GM21825 (cell line): ENCODE measurements at regions not wholly inside any gene's neighbourhood (a gene's known extent, or its start where the extent isn't known, plus 50 kb on each side); places are given as distances from the start of the nearest gene placed in this dataset.

Experiments
- ATAC-seq: cut with Tn5 transposase; IDR thresholded peaks from one replicate; pipeline ENCODE4 v1.9.1; 2021; ENCODE audit warnings: mild to moderate bottlenecking, moderate library complexity; ENCODE audit not compliant: unreplicated experiment

DNA sequence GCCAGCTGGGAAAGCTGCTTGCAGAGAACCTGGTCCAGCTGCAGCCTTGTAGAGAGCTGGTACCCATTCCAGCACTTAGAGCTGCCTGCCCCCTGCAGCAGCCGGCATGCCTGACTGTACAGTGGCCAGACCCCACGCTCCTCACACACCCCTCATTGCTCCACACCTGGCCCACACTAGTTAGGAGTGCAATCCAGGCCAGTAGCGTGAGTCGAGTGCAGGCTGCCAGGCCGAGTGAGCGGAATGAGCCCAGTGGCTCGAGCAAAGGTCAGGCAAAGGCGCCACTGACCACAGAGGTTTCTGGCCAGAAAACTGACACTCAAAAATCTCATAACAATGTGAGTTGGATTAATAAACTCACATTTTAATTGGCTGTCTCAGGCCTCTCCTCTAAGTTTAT is 921.7 kb upstream of the KCND2 start:
- no peak for ATAC-seq

GRCh38 chr7:119374436-119374835 is 898.5 kb upstream of the KCND2 start:
- ATAC-seq = no peak

- no peak for ATAC-seq
Observed at GRCh38 chr7:119377861-119378260, 895.1 kb upstream of the KCND2 start.

DNA sequence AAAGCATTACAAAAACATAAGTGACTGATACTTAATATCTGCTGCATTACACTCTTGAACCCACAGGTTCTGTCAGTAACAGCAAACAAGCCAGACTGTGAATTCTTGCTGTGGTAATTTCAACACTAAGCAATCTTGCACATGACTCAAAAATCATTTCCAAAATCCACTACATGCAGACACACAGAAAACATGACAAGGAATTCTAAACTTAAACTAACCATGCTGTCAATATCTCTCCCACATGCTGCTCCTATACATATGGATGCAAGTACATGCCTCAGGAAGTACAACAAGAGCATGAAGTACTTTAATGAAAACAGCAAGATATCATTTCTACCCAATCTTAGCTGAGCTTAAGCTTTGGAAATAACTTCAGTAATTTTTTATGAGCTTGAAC is 890.2 kb upstream of the KCND2 start:
- no peak for ATAC-seq

DNA sequence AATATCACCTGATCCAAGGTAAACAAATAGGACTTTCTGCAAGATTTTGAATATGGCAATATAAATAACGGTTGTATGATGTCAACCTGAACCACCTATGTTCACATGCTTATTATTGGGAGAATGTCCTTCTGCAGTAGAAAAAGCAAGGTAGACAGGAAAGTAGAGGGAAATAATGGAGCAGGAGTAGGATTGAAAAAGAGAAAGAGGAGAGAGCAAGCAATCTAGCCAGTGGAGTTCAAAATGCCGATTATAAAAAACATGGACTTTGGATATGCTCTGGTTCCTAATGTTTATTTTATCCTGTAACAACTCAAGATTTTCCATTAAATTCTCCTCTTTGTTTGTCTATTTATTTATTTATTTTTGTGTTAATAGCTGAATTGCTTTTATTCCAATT is 878.0 kb upstream of the KCND2 start:
- no peak for ATAC-seq

- ATAC-seq = peak; percentile 72
Observed at GRCh38 chr7:119397156-119397555, 875.8 kb upstream of the KCND2 start.

DNA sequence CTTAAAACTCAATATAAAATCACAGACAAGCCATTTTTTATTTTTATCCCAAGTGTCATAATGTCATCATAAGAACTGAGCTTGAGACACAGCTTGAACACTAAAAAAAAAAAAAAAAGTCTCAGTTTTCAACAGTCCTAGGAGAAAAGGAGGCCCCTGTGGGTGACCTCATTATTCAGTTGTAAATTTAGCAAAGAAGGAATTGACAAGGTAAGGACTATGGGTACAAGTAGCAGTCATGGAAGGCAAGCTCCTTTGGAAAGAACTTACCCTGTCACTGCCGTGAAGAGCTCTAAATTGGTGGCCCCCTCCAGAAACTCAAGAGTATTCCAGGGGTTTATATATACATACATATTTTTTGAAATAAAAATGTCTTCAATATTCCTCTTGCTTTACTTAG is 864.4 kb upstream of the KCND2 start:
- no peak for ATAC-seq

DNA sequence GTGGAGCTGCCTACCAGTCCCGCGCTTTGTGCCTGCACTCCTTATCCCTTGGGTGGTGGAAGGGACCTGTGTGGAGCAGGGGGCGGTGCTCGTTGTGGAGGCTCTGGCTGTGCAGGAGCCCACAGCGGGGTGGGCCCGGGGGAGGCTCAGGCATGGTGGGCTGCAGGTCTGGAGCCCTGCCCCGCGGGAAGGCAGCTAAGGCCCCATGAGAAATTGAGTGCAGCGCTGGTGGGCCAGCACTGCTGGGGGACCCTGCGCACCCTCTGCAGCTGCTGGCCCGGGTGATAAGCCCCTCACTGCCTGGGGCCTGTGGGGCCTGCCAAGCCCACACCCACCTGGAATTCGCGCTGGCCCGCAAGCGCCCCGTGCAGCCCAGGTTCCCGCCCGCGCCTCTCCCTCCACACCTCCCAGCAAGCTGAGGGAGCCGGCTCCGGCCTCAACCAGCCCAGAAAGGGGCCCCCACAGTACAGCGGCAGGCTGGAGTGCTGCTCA is 859.6 kb upstream of the KCND2 start:
- ATAC-seq = no peak

DNA sequence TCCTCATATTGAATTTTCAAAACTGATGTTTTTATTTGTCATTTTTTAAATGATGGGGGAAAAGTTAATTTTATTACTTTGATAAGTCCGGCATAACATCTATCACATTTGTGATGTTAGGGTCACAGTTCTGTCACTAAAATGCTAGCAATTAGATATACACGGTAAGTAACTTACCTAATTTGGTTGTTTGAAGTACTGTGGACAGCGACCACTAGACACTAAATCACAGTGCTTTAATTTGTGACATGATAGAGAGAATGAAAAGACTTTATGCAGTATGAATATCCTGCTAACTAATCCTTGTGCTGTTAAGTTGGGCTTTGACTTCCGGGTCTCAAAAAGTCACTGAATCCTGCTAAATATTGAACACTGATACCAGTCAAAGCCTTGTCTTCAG is 857.3 kb upstream of the KCND2 start:
- ATAC-seq = no peak

GRCh38 chr7:119421657-119422056 is 851.3 kb upstream of the KCND2 start:
- ATAC-seq = no peak

- no peak for ATAC-seq
Observed at GRCh38 chr7:119436882-119437281, 836.1 kb upstream of the KCND2 start.

GRCh38 chr7:119438315-119438714 is 834.7 kb upstream of the KCND2 start:
- no peak for ATAC-seq

DNA sequence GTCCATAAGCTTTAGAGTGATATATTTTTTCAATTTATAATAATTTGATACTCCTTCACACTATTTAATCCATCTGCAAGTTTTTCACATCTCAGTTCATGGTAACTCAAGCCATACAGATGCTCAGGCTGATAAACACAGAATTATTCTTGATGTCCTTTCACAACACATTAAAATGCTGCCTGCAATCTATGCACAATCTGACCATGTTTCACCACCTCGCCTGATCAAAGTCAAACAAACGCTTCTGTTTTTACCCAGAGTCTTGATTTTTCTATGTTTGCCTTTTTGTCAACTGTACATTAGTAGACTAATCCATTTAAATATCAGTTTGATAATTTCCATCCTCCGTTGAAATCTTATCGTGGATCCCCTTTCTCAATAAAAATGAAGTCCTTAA is 833.8 kb upstream of the KCND2 start:
- ATAC-seq = no peak

DNA sequence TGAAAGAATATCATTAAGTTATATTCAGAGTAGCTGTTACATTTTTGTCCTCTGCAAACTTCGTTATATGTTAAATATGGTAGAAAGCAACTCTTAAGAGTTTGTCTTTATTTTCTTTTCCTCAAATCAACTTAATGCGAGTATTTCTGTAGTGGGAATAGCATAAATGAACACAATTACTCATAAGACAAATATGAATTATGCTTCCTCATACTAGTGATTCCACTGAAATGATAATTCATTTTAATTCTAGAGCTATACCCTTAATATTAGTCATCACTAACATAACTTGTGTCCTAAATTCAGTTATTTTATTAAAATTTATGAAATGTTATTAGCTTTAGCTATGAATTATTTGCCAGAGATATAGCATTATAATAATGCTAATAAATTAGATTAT is 820.6 kb upstream of the KCND2 start:
- no peak for ATAC-seq

DNA sequence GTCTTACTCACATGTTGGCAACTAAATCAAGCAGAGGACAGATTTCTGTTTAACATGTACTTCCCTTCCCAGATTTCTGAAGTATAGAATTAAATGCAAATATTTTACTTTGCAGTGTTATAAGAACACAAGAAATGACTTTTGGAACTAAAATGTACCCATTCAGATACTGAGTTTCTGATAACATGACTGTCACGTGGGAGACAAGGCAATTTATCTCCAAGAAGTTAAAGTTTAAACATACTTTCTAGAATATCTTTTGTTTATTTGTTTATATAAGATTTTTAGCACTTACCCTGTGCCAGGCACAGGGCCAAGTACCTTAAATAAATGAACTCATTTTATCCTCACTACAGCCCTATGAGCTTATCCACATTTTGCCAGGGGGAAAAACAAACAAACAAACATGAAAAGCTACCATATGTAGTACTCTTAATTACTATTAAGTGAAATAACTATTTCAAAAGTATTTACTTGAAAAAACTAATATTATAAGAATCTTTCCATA is 807.1 kb upstream of the KCND2 start:
- no peak for ATAC-seq

DNA sequence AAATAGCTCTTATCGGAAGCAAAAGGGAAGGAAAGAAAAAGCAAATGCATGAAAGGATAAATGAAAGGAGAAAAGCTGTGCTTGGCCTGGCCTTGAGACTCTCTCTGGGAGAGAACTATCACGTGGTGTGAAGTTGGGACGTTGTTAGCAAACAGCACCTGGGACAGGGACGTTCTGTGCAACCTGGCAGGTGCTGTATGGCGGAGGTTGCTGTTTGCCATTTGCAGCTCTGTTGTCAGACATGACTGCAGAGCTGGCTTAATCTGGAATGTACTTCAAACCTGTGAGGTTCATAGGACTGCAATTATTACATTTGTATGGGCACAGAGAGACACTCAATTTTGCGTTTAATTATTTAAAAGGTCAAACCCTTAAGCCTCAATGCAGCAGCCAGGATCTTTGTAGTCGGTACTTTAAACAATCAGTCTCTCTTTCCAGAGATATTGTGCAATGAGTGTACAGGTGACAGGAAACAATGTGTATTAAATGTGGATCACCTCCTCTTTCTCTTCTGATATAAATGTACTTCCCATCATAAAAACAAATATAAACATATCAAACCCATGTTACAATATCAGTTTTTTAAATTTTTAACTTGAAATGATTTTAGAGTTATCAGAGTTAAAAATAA is 800.5 kb upstream of the KCND2 start:
- ATAC-seq = no peak

GRCh38 chr7:119482209-119482608 is 790.8 kb upstream of the KCND2 start:
- peak; percentile 90 for ATAC-seq

DNA sequence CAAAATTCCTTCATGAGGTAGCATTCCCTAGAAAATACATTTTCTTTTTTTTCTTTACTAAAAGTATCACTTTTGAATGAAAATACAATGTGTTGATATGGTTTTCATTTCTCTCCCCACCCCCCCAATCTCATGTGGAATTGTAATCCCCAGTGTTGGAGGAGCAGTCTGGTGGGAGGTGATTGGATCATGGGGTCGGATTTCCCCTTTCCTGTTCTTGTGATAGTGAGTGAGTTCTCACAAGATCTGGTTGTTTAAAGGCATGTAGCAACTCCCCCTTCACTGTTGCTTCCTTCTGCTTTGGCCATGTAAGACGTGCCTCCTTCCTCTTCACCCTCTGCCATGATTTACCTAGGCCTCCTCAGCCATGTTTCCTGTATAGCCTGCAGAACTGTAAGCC is 790.3 kb upstream of the KCND2 start:
- ATAC-seq = no peak

GRCh38 chr7:119483364-119483763 is 789.6 kb upstream of the KCND2 start:
- ATAC-seq = no peak

DNA sequence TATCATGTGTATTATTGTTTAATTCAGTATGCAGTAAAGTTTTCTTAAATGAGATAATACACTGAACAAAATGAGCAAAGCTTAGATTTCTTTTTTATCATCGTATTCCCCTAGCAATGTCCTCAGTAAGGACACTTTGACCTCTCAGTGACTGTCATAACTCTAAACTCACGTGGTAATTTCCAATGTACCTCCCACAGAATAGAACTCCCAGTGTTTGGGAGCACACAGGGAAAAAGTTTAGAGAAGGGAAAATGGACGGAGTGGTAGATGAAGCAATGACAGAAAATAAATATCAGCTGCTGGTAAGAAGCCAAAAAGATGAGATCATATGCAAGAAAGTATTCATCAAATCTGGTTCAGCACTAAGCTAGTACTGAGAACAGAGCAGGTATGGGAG is 758.6 kb upstream of the KCND2 start:
- ATAC-seq = no peak

DNA sequence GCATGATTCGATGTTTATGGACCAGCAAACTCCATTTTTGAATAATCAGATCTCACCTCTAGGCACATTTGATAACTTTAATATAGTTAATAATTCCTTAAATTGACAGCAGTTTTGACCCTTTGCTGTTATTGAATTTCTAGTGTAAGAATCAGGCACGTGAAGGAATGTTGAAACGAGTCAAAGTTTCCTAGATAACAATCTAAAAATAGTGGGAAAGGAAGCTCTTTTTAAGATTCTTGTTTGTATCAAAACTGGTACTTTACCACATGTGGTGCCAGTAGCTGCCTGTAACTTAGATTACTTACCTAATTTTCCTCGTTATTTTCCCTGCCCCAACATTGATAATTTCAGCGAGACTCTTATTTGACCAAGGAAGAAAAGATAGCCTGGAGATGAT is 757.8 kb upstream of the KCND2 start:
- ATAC-seq = no peak

- ATAC-seq = no peak
Observed at GRCh38 chr7:119515962-119516361, 757.0 kb upstream of the KCND2 start.

GRCh38 chr7:119522263-119522662 is 750.7 kb upstream of the KCND2 start:
- ATAC-seq = no peak
